HG03196 (cell line): ENCODE measurements at regions not wholly inside any gene's neighbourhood (a gene's known extent, or its start where the extent isn't known, plus 50 kb on each side); places are given as distances from the start of the nearest gene placed in this dataset.

ENCODE experiments used
- ATAC-seq: cut with Tn5 transposase; IDR thresholded peaks from one replicate; pipeline ENCODE4 v1.9.1; 2021; ENCODE audit not compliant: unreplicated experiment

GRCh38 chr4:134393592-134393991, 192.0 kb upstream of the PABPC4L start:
- no peak for ATAC-seq

- ATAC-seq = no peak
These were observed 188.7 kb upstream of the PABPC4L start for GRCh38 chr4:134390319-134390718.

GRCh38 chr4:134388351-134388750, 186.8 kb upstream of the PABPC4L start:
- no peak for ATAC-seq

GRCh38 chr4:134382478-134383227, 181.1 kb upstream of the PABPC4L start:
- no peak for ATAC-seq

GRCh38 chr4:134375775-134376174, 174.2 kb upstream of the PABPC4L start:
- no peak for ATAC-seq

GRCh38 chr4:134365852-134366251, 164.3 kb upstream of the PABPC4L start:
- no peak for ATAC-seq

- ATAC-seq = no peak
These were observed 163.3 kb upstream of the PABPC4L start for GRCh38 chr4:134364928-134365327.

GRCh38 chr4:134345244-134345643, 143.7 kb upstream of the PABPC4L start:
- no peak for ATAC-seq

- ATAC-seq = no peak
These were observed 142.1 kb upstream of the PABPC4L start for GRCh38 chr4:134343656-134344055.

- no peak for ATAC-seq
These were observed 141.5 kb upstream of the PABPC4L start for GRCh38 chr4:134343081-134343480.

- no peak for ATAC-seq
These were observed 136.0 kb upstream of the PABPC4L start for GRCh38 chr4:134337574-134337973.

- ATAC-seq = no peak
These were observed 127.2 kb upstream of the PABPC4L start for GRCh38 chr4:134328741-134329140.

- ATAC-seq = no peak
These were observed 125.9 kb upstream of the PABPC4L start for GRCh38 chr4:134327274-134328122.

GRCh38 chr4:134326866-134327265, 125.3 kb upstream of the PABPC4L start:
- no peak for ATAC-seq

GRCh38 chr4:134324179-134324578, 122.6 kb upstream of the PABPC4L start:
- no peak for ATAC-seq

- no peak for ATAC-seq
These were observed 118.5 kb upstream of the PABPC4L start for GRCh38 chr4:134320048-134320447.

GRCh38 chr4:134313591-134313990, 112.0 kb upstream of the PABPC4L start:
- ATAC-seq = no peak

GRCh38 chr4:134309715-134310114, 108.1 kb upstream of the PABPC4L start:
- no peak for ATAC-seq

GRCh38 chr4:134308910-134309309, 107.3 kb upstream of the PABPC4L start:
- no peak for ATAC-seq

GRCh38 chr4:134298313-134298712, 96.7 kb upstream of the PABPC4L start:
- no peak for ATAC-seq

- ATAC-seq = no peak
These were observed 96.2 kb upstream of the PABPC4L start for GRCh38 chr4:134297765-134298164.

- no peak for ATAC-seq
These were observed 81.1 kb upstream of the PABPC4L start for GRCh38 chr4:134282680-134283079.
